ENCODE measurements at regions not wholly inside any gene's neighbourhood (a gene's known extent, or its start where the extent isn't known, plus 50 kb on each side); places are given as distances from the start of the nearest gene placed in this dataset.

GRCh38 chr12:24396224-24396623 is 446.8 kb upstream of the SOX5 start:
- no peak overlapping the region for H3K27ac ChIP-seq (replicated peaks)
- TF ChIP-seq, protein P1, sequence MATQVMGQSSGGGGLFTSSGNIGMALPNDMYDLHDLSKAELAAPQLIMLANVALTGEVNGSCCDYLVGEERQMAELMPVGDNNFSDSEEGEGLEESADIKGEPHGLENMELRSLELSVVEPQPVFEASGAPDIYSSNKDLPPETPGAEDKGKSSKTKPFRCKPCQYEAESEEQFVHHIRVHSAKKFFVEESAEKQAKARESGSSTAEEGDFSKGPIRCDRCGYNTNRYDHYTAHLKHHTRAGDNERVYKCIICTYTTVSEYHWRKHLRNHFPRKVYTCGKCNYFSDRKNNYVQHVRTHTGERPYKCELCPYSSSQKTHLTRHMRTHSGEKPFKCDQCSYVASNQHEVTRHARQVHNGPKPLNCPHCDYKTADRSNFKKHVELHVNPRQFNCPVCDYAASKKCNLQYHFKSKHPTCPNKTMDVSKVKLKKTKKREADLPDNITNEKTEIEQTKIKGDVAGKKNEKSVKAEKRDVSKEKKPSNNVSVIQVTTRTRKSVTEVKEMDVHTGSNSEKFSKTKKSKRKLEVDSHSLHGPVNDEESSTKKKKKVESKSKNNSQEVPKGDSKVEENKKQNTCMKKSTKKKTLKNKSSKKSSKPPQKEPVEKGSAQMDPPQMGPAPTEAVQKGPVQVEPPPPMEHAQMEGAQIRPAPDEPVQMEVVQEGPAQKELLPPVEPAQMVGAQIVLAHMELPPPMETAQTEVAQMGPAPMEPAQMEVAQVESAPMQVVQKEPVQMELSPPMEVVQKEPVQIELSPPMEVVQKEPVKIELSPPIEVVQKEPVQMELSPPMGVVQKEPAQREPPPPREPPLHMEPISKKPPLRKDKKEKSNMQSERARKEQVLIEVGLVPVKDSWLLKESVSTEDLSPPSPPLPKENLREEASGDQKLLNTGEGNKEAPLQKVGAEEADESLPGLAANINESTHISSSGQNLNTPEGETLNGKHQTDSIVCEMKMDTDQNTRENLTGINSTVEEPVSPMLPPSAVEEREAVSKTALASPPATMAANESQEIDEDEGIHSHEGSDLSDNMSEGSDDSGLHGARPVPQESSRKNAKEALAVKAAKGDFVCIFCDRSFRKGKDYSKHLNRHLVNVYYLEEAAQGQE (IDR thresholded peaks at IDR 0.05; ENCODE audit: insufficient replicate concordance, low read depth), result no peak
- H3K4me3 ChIP-seq (replicated peaks; ENCODE audit: insufficient read depth, low read length), result no peak overlapping the region
- DNase-seq (ENCODE audit: low read depth in 1 of 2, low spot score in 1 of 2), result no peak
- H3K27me3 ChIP-seq (ENCODE audit: insufficient read depth, poor library complexity, severe bottlenecking), result peaks cover 2% of the 10 kb centered on the region

DNA sequence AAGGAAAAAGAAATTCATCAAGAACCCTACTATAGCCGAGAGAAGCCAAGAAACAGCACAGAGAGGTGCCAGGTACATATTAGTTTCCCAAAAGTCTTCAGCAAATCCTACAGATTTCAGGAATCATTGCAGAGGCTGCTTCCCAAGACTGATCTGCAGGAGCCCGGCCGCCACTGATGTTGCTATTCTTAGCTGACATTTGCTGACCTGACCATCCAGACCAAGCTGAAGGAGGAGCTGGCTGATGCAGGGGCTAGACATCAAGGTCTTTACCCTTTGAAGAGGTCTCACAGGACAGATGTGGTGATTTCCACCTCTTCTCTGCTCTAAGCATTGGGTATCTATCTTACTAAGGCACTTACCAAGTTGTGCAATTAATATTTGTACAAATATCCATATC is 444.8 kb upstream of the SOX5 start:
- no peak for TF ChIP-seq POLR2AphosphoS5 (IDR thresholded peaks at IDR 0.05; ENCODE audit: low read depth)
- TF ChIP-seq, protein P2, sequence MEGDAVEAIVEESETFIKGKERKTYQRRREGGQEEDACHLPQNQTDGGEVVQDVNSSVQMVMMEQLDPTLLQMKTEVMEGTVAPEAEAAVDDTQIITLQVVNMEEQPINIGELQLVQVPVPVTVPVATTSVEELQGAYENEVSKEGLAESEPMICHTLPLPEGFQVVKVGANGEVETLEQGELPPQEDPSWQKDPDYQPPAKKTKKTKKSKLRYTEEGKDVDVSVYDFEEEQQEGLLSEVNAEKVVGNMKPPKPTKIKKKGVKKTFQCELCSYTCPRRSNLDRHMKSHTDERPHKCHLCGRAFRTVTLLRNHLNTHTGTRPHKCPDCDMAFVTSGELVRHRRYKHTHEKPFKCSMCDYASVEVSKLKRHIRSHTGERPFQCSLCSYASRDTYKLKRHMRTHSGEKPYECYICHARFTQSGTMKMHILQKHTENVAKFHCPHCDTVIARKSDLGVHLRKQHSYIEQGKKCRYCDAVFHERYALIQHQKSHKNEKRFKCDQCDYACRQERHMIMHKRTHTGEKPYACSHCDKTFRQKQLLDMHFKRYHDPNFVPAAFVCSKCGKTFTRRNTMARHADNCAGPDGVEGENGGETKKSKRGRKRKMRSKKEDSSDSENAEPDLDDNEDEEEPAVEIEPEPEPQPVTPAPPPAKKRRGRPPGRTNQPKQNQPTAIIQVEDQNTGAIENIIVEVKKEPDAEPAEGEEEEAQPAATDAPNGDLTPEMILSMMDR (IDR thresholded peaks at IDR 0.05; ENCODE audit: insufficient read depth, low read length), result no peak
- TF ChIP-seq, protein P1 (IDR thresholded peaks at IDR 0.05; ENCODE audit: insufficient replicate concordance, low read depth), result no peak
- no peak for TF ChIP-seq SPI1 (IDR thresholded peaks at IDR 0.05; ENCODE audit: borderline replicate concordance, low read depth)
- TF ChIP-seq GABPA (IDR thresholded peaks at IDR 0.05; ENCODE audit: low read depth), result no peak
- Histone ChIP-seq H3K27ac (replicated peaks) (no peak overlapping the region), H3K27me3 (ENCODE audit: insufficient read depth, poor library complexity, severe bottlenecking) (peaks cover 2% of the 10 kb centered on the region), H3K4me3 (replicated peaks; ENCODE audit: insufficient read depth, low read length) (no peak overlapping the region)
- DNase-seq (ENCODE audit: low read depth in 1 of 2, low spot score in 1 of 2), result no peak

DNA sequence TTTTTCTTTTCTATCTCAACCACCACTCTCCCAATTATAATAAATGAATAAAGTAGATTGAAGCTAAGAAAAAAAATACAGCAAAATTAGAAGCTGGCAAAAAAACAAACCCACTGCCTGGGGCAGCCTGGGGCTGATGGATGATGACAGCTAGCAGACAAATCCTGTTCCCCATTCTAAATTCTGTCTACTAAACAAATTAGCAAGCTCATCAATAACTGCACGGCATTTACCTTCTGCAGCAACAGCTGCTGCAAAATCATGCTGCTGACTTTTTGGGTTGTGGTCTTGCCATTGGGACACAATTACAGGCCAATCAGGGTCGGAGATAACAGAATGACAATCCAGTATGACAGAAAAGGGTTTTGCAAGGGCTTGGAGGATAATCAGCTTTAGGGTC is 443.6 kb upstream of the SOX5 start:
- Histone ChIP-seq H3K27ac (replicated peaks) (no peak overlapping the region), H3K27me3 (ENCODE audit: insufficient read depth, poor library complexity, severe bottlenecking) (no peaks in the 10 kb centered on the region), H3K4me3 (replicated peaks; ENCODE audit: insufficient read depth, low read length) (no peak overlapping the region)
- no peak for DNase-seq (ENCODE audit: low read depth in 1 of 2, low spot score in 1 of 2)
- TF ChIP-seq POLR2AphosphoS5 (IDR thresholded peaks at IDR 0.05; ENCODE audit: low read depth) (no peak), SPI1 (IDR thresholded peaks at IDR 0.05; ENCODE audit: borderline replicate concordance, low read depth) (no peak), GABPA (IDR thresholded peaks at IDR 0.05; ENCODE audit: low read depth) (no peak)
- TF ChIP-seq, protein P1 (IDR thresholded peaks at IDR 0.05; ENCODE audit: insufficient replicate concordance, low read depth), result no peak
- TF ChIP-seq, protein P2 (IDR thresholded peaks at IDR 0.05; ENCODE audit: insufficient read depth, low read length), result no peak

DNA sequence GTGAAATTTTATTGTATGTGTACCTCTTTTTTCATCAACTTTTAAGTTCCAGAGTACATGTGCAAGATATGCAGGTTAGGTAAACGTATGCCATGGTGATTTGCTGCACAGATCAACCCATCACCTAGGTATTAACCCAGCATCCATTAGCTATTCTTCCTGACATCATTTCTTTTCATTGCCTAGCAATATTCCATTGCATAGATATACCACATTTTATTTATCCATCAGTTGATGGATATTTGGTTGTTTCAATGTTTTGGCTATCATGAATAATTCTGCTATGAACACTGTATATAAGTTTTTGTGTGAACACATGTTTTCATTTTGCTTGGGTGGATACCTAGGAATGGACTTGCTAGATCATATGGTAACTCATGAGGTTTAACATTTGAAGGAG is 439.9 kb upstream of the SOX5 start:
- H3K4me3 ChIP-seq (replicated peaks; ENCODE audit: insufficient read depth, low read length), result no peak overlapping the region
- no peak for DNase-seq (ENCODE audit: low read depth in 1 of 2, low spot score in 1 of 2)
- no peak for TF ChIP-seq SPI1 (IDR thresholded peaks at IDR 0.05; ENCODE audit: borderline replicate concordance, low read depth)
- no peak for TF ChIP-seq POLR2AphosphoS5 (IDR thresholded peaks at IDR 0.05; ENCODE audit: low read depth)
- TF ChIP-seq GABPA (IDR thresholded peaks at IDR 0.05; ENCODE audit: low read depth), result no peak
- TF ChIP-seq, protein P2 (IDR thresholded peaks at IDR 0.05; ENCODE audit: insufficient read depth, low read length), result no peak
- TF ChIP-seq, protein P1 (IDR thresholded peaks at IDR 0.05; ENCODE audit: insufficient replicate concordance, low read depth), result no peak
- no peak overlapping the region for H3K27ac ChIP-seq (replicated peaks)
- H3K27me3 ChIP-seq (ENCODE audit: insufficient read depth, poor library complexity, severe bottlenecking), result no peaks in the 10 kb centered on the region
